CD4-positive, alpha-beta T cell (primary cell): ENCODE measurements at regions not wholly inside any gene's neighbourhood (a gene's known extent, or its start where the extent isn't known, plus 50 kb on each side); places are given as distances from the start of the nearest gene placed in this dataset.

Experiments used
- ATAC-seq: fragments of 200-7000 bp; cut with Tn5 transposase; one replicate; pipeline ENCODE4 v1.10.0; 2022; ENCODE audit warnings: mild to moderate bottlenecking; ENCODE audit not compliant: poor library complexity
- CTCF ChIA-PET: fragments of 350-600 bp; sonication (Branson Sonifier 250); formaldehyde crosslinking; loops from one replicate; lab custom pipeline; 2021; ENCODE audit warnings: antibody characterized with exemption, inconsistent platforms; lab: Charles Lee
- POLR2A ChIA-PET: fragments of 350-600 bp; sonication (Branson Sonifier 250); formaldehyde crosslinking; loops from one replicate; lab custom pipeline; 2021; ENCODE audit warnings: antibody characterized with exemption, inconsistent platforms; lab: Charles Lee
- DNase-seq, 14 experiments: peaks; one replicate each; pipeline ENCODE4 v3.0.0-alpha.2; 2013 to 2020; ENCODE audit warnings: mixed read lengths in 2 of 14
- H3K27ac ChIP-seq, 2 donors: one replicate each; pipeline versions ENCODE4 v1.5.1 to v1.7.0; 2013; ENCODE audit warnings: low read length in 2 of 2, low read depth in 1 of 2, mild to moderate bottlenecking in 1 of 2
- H3K27me3 ChIP-seq, 2 experiments: 1 replicate in 1 of 2; 2 replicates in 1 of 2; pipeline versions ENCODE4 v1.6.1 to v1.7.0; 2013; ENCODE audit warnings: low read length in 2 of 2, control low read depth in 1 of 2, mild to moderate bottlenecking in 1 of 2, moderate library complexity in 1 of 2; ENCODE audit not compliant: insufficient read depth in 2 of 2, control insufficient read depth in 1 of 2
- H3K36me3 ChIP-seq: one replicate; pipeline ENCODE4 v1.6.1; 2013; ENCODE audit warnings: low read length, control low read depth; ENCODE audit not compliant: insufficient read depth
- H3K4me1 ChIP-seq: one replicate; pipeline ENCODE4 v1.6.1; 2013; ENCODE audit warnings: low read length, control low read depth; ENCODE audit not compliant: insufficient read depth
- H3K4me3 ChIP-seq: one replicate; pipeline ENCODE4 v1.5.1; 2013; ENCODE audit warnings: mild to moderate bottlenecking, low read length, moderate library complexity
- H3K9me3 ChIP-seq, 2 experiments: 1 replicate in 1 of 2; 2 replicates in 1 of 2; pipeline versions ENCODE4 v1.6.1 to v1.7.0; 2013; ENCODE audit warnings: low read length in 2 of 2, mild to moderate bottlenecking in 2 of 2, control low read depth in 1 of 2, moderate library complexity in 1 of 2; ENCODE audit not compliant: control insufficient read depth in 1 of 2, insufficient read depth in 1 of 2
- H3K27ac Mint-ChIP-seq: one replicate; pipeline ENCODE4 v1.8.0; 2020; ENCODE audit warnings: mixed read lengths
- H3K27me3 Mint-ChIP-seq: one replicate; pipeline ENCODE4 v1.8.0; 2021; ENCODE audit warnings: mixed read lengths
- H3K36me3 Mint-ChIP-seq: one replicate; pipeline ENCODE4 v1.8.0; 2021; ENCODE audit warnings: low read depth, mixed read lengths
- H3K4me1 Mint-ChIP-seq: one replicate; pipeline ENCODE4 v1.8.0; 2021; ENCODE audit warnings: low read depth, mixed read lengths
- H3K4me3 Mint-ChIP-seq: one replicate; pipeline ENCODE4 v1.8.0; 2020; ENCODE audit warnings: mild to moderate bottlenecking, mixed read lengths
- H3K9me3 Mint-ChIP-seq: one replicate; pipeline ENCODE4 v1.8.0; 2020; ENCODE audit warnings: mixed read lengths
- intact Hi-C, 2 experiments: fragments of 100-400 bp; cut with DNase I in 1 of 2; cut with micrococcal nuclease in 1 of 2; formaldehyde crosslinking; loops; one replicate each; pipeline versions ENCODE4 v1.15.1 to v1.9.0; 2023 to 2025; cut with DNase I, micrococcal nuclease
- TF ChIP-seq, protein P1 (sequence below): fragments of 200-600 bp; IDR thresholded peaks from one replicate; pipeline ENCODE4 v1.8.0; 2022; ENCODE audit warnings: antibody characterized with exemption, mild to moderate bottlenecking

- peaks cover 8% of the 10 kb centered on the region for H3K36me3 Mint-ChIP-seq
Observed at GRCh38 chr6:141501616-141502015, 631.1 kb upstream of the GJE1 start.

GRCh38 chr6:141498977-141499376 lies 633.7 kb upstream of the GJE1 start:
- H3K36me3 Mint-ChIP-seq: no peaks in the 10 kb centered on the region
- H3K36me3 ChIP-seq: no peaks in the 10 kb centered on the region
- H3K4me1 ChIP-seq: no peaks in the 10 kb centered on the region
- H3K4me3 Mint-ChIP-seq: no peak overlapping the region
- no peak overlapping the region for H3K4me3 ChIP-seq
- H3K27ac ChIP-seq: no peak overlapping the region
- H3K9me3 Mint-ChIP-seq: no peaks in the 10 kb centered on the region
- H3K27ac Mint-ChIP-seq: no peak overlapping the region
- H3K27me3 Mint-ChIP-seq: no peaks in the 10 kb centered on the region
- intact Hi-C loops: no loop called here
- ATAC-seq: no peak
- TF ChIP-seq, protein P1, sequence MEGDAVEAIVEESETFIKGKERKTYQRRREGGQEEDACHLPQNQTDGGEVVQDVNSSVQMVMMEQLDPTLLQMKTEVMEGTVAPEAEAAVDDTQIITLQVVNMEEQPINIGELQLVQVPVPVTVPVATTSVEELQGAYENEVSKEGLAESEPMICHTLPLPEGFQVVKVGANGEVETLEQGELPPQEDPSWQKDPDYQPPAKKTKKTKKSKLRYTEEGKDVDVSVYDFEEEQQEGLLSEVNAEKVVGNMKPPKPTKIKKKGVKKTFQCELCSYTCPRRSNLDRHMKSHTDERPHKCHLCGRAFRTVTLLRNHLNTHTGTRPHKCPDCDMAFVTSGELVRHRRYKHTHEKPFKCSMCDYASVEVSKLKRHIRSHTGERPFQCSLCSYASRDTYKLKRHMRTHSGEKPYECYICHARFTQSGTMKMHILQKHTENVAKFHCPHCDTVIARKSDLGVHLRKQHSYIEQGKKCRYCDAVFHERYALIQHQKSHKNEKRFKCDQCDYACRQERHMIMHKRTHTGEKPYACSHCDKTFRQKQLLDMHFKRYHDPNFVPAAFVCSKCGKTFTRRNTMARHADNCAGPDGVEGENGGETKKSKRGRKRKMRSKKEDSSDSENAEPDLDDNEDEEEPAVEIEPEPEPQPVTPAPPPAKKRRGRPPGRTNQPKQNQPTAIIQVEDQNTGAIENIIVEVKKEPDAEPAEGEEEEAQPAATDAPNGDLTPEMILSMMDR: no peak
- H3K27me3 ChIP-seq: no peaks in the 10 kb centered on the region
- no peak for DNase-seq
- ChIA-PET POLR2A (no interaction called here), CTCF (no interaction called here)
- H3K4me1 Mint-ChIP-seq: no peaks in the 10 kb centered on the region
- peaks cover 0 to 5% of the 10 kb centered on the region in 2 experiments for H3K9me3 ChIP-seq

More at GRCh38 chr6:141501616-141502015, 631.1 kb upstream of the GJE1 start:
- Histone ChIP-seq H3K27ac (no peak overlapping the region), H3K27me3 (no peaks in the 10 kb centered on the region), H3K4me3 (no peak overlapping the region), H3K9me3 (peaks cover 8 to 20% of the 10 kb centered on the region in 2 experiments), H3K4me1 (no peaks in the 10 kb centered on the region), H3K36me3 (no peaks in the 10 kb centered on the region)
- intact Hi-C loops: no loop called here
- DNase-seq (no peak), ATAC-seq (no peak)
- H3K4me3 Mint-ChIP-seq: no peak overlapping the region
- POLR2A ChIA-PET: no interaction called here
- H3K4me1 Mint-ChIP-seq: no peaks in the 10 kb centered on the region
- CTCF ChIA-PET: no interaction called here
- H3K9me3 Mint-ChIP-seq: peaks cover 4% of the 10 kb centered on the region
- TF ChIP-seq, protein P1: no peak
- H3K27ac Mint-ChIP-seq: no peak overlapping the region
- no peaks in the 10 kb centered on the region for H3K27me3 Mint-ChIP-seq

DNA sequence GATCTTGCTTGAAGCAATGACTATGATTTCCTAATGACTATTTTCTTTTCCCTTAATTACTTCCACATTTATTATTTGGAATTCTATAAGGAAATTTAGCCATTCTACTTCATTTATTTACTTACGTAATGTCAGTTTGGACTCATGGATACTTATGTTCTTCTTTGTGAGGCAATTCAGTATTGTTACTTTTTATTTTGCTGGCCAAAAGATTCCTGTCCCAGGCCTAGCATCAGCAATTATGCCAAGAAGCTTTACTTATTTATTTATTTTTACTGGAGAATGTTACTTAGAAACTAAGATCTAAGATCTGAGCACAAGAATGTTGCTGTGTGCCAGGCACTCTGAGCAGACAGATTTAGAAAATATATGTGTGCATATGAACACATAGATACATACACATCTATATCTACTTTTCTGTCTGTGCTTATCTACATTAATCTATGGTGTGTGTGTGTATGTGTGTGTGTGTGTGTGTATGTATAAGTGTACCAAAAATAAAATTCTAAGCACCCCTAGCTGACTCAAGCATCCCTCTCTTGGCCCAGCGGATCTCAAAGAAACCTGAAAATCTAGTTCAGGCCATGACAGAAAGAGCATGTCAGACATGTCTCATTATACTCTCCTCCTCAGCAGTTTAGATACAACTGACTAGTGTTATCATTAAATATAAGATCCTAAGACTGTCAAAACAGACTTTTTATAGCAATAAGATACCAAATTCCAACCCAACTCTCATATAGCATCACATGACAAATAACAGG lies 640.0 kb upstream of the GJE1 start:
- H3K4me1 ChIP-seq: no peaks in the 10 kb centered on the region
- Mint-ChIP-seq H3K27ac (no peak overlapping the region), H3K36me3 (no peaks in the 10 kb centered on the region), H3K27me3 (no peaks in the 10 kb centered on the region), H3K4me3 (no peak overlapping the region), H3K9me3 (no peaks in the 10 kb centered on the region), H3K4me1 (no peaks in the 10 kb centered on the region)
- TF ChIP-seq, protein P1: no peak
- no peaks in the 10 kb centered on the region for H3K27me3 ChIP-seq
- DNase-seq (no peak), ATAC-seq (no peak)
- no peaks in the 10 kb centered on the region for H3K36me3 ChIP-seq
- ChIA-PET POLR2A (no interaction called here), CTCF (no interaction called here)
- H3K4me3 ChIP-seq: no peak overlapping the region
- intact Hi-C loops: no loop called here
- H3K9me3 ChIP-seq: peaks cover 0 to 5% of the 10 kb centered on the region in 2 experiments
- no peak overlapping the region for H3K27ac ChIP-seq
